ENCODE measurements at regions not wholly inside any gene's neighbourhood (a gene's known extent, or its start where the extent isn't known, plus 50 kb on each side); places are given as distances from the start of the nearest gene placed in this dataset.

DNA sequence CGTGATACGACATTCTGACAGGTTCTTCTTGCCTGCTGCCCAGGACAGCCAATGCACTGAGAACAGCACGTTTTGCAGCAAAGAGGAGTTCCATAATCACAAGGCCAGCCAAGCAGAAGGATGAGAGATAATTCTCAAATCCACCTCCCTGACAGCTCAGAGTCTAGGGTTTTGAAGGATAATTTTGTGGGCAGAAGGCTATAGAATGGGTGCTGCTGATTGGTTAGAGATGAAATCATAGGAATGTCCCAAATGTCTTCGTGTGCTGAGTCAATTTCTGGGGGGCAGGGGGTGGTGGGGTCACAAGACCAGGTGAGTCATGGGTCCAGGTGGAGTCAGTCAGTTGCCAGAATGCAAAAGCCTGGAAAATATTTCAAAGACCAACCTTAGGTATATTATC lies 175.5 kb upstream of the SLC30A5 start:
- Histone ChIP-seq H3K4me3 (ENCODE audit: low read depth in 2 of 2, low read length in 2 of 2) (no peak overlapping the region), H3K9me3 (ENCODE audit: control insufficient read depth, insufficient read depth, low read depth, low read length) (no peaks in the 10 kb centered on the region), H3K36me3 (ENCODE audit: control insufficient read depth, insufficient read depth, low read length) (no peaks in the 10 kb centered on the region), H3K4me1 (ENCODE audit: control insufficient read depth, insufficient read depth, low read length) (no peaks in the 10 kb centered on the region), H3K27ac (ENCODE audit: low read length) (no peak overlapping the region), H3K27me3 (ENCODE audit: control insufficient read depth, insufficient read depth, low read length) (no peaks in the 10 kb centered on the region; the same call in 1 of the 2 replicates)
- DNase-seq (ENCODE audit: low read depth, low spot score): no peak
- BruUV-seq (replicated peaks): no TSS peak
- ATAC-seq: no peak
- ChIA-PET CTCF (no interaction called here), POLR2A (no interaction called here)
- no peak for TF ChIP-seq POLR2AphosphoS5 (IDR thresholded peaks at IDR 0.05; ENCODE audit: low read depth, low read length)
- no peak for TF ChIP-seq REST (IDR thresholded peaks at IDR 0.05; ENCODE audit: insufficient read depth in 1 of 2, low read depth in 2 of 2, low read length in 1 of 2)
- TF ChIP-seq SIN3A (IDR thresholded peaks at IDR 0.05; ENCODE audit: borderline replicate concordance, insufficient read depth, low read depth, low read length): no peak
- TF ChIP-seq TCF7L2 (IDR thresholded peaks at IDR 0.05; ENCODE audit: low read depth, low read length): no peak
- TF ChIP-seq CTCF (IDR thresholded peaks at IDR 0.05): no peak
- intact Hi-C loops (cut with micrococcal nuclease; ENCODE audit: unreplicated experiment): no loop called here
- in situ Hi-C loops (cut with HindIII; ENCODE audit: low pct_unique_long_range_greater_than_20kb, low sequenced_read_pairs): no loop called here

DNA sequence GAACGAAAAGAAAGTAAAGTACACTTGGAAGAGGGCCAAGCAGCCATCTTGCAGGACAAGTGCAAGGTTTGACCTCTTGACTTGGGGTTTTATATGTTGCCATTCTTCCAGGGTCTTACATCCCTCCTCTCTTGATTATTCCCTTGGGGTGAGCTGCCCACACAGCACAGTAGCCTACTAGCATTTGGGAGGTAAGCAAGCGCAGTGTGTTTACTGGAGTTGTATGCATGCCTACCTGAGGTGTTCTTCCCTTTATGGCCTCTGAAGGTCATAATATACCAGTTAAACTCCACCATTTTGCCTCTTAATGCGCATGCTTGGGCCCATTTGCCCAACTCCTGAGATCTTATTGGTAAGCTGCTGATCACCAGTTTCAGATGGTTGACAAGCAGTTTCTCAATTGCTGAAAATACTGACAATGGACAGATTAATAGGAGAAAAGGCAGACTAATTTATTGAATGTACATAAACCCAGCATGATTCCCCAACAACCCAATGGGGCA lies 173.8 kb upstream of the SLC30A5 start:
- no peak overlapping the region for H3K27ac ChIP-seq (ENCODE audit: low read length)
- no peaks in the 10 kb centered on the region for H3K4me1 ChIP-seq (ENCODE audit: control insufficient read depth, insufficient read depth, low read length)
- POLR2A ChIA-PET: no interaction called here
- peaks cover 5% of the 10 kb centered on the region for H3K27me3 ChIP-seq (ENCODE audit: control insufficient read depth, insufficient read depth, low read length)
- H3K9me3 ChIP-seq (ENCODE audit: control insufficient read depth, insufficient read depth, low read depth, low read length): no peaks in the 10 kb centered on the region
- TF ChIP-seq CTCF (IDR thresholded peaks at IDR 0.05) (no peak), TCF7L2 (IDR thresholded peaks at IDR 0.05; ENCODE audit: low read depth, low read length) (no peak), REST (IDR thresholded peaks at IDR 0.05; ENCODE audit: insufficient read depth in 1 of 2, low read depth in 2 of 2, low read length in 1 of 2) (no peak), POLR2AphosphoS5 (IDR thresholded peaks at IDR 0.05; ENCODE audit: low read depth, low read length) (no peak), SIN3A (IDR thresholded peaks at IDR 0.05; ENCODE audit: borderline replicate concordance, insufficient read depth, low read depth, low read length) (no peak)
- no peaks in the 10 kb centered on the region for H3K36me3 ChIP-seq (ENCODE audit: control insufficient read depth, insufficient read depth, low read length)
- CTCF ChIA-PET: no interaction called here
- in situ Hi-C loops (cut with HindIII; ENCODE audit: low pct_unique_long_range_greater_than_20kb, low sequenced_read_pairs) (no loop called here), intact Hi-C loops (cut with micrococcal nuclease; ENCODE audit: unreplicated experiment) (no loop called here)
- no peak for ATAC-seq
- H3K4me3 ChIP-seq (ENCODE audit: low read depth in 2 of 2, low read length in 2 of 2): no peak overlapping the region
- DNase-seq (ENCODE audit: low read depth, low spot score): no peak
- no TSS peak for BruUV-seq (replicated peaks)
